GM18868 (cell line): ENCODE measurements at regions not wholly inside any gene's neighbourhood (a gene's known extent, or its start where the extent isn't known, plus 50 kb on each side); places are given as distances from the start of the nearest gene placed in this dataset.
A peak's percentile ranks its signal among the peaks of the same experiment; 100 is the strongest.

Source experiments
- ATAC-seq: cut with Tn5 transposase; IDR thresholded peaks from one replicate; pipeline ENCODE4 v1.9.1; 2021; ENCODE audit warnings: mild to moderate bottlenecking, moderate library complexity; ENCODE audit not compliant: unreplicated experiment

DNA sequence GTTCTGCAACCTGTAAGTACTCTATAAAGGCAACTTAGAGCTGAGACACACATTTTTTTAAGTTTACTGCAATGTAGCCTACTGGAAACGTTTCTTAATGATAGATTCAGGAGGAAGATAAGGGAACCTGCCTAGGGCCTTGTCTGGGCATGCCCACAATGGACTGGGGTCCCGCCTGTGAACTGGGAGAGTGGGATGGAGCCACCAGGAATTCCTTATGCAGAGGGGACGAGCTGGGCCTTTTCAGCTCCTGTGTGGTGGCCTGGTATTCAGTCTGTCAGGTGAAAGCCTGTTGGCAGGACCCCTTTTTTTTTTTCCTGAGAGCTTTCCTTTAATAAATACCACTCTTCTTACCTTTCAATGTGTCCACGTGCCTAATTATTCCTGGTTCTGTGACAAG, 384.4 kb upstream of the ZWINT start:
- no peak for ATAC-seq

DNA sequence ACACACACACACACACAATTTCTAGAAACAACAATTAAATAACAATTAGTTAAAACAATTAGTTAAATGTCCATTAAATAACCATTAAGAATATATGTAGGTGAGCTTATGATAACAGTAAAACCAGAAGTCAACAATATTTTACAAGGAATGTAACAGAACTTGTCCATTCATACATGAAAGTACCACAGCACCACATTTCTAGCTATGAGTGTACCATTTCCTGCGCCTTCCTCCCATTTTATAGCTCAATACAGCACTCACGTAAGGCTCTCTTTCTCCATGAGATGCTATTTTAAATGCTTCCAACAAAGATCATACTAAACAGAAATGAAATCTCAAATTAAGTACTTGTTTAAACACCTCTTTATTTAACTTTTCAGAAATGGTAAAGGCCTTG, 367.3 kb upstream of the ZWINT start:
- no peak for ATAC-seq

DNA sequence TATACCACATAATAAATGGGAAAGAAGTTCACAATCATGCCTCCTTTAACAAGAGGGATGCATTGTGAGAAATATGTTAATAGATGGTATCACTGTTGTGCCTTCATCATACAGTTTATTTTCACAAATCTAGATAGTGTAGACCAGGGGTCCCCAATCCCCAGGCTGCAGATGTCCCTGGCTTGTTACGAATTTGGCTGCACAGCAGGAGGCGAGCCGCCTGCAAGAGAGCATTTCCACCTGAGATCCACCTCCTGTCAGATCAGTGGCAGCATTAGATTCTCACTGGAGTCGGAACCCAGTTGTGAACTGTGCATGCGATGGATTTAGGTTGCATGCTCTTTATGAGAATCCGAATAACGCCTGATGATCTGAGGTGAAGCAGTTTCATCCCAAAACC, 361.9 kb upstream of the ZWINT start:
- ATAC-seq: no peak

DNA sequence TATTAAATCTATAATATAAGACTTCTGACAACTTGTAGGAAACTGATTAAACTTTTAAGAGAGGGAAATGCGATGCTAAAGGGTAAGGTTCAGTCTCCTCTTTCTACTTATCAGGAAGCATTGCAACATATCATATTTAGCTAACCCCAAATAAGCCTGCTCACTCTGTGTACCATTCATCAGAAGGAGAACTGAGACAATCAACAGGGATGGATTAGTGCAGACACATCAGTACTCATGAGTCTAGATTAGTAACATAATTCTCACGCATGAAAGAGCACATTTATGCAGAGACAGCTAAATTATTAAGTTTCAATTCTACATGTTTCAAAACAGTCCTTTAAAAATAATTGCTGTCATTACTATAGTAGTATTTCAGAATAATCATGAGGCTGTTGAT, 354.2 kb upstream of the ZWINT start:
- no peak for ATAC-seq

DNA sequence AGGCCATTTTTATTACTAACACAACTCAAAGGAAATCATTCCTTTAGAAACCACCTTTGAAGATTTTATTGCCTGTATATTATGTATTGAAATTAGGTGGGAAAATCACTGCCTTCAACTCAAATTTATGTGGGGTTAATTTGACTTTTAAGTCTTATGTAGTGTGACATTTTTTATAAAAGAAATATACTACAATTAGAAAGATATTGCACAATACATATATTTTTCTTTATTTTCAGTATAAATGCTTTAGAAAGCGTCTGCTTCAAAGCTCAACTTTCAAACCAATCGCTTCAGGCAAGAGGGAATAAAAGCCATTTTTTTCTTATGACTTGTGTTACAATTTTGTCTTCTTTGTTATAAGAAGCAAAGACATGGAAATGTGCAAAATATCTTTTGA, 337.4 kb upstream of the ZWINT start:
- ATAC-seq: no peak

DNA sequence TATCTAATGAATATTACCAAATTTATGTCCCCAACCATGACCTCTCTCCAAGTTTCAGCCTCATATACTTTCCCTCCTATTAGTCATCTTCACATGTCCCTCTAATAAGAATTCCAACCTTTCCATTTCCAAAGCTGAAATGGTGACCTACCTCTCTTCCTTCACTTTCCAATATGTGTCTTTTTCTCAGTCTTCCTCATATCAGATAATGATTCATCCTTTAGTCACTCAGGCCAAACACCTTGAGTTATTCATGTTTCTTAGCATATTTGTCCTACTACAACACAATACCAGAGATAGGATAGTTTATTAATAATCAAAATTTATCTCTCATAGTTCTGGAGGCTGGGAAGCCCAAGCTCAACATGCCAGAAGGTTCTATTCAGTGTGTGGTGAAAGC, 318.5 kb upstream of the ZWINT start:
- no peak for ATAC-seq

GRCh38 chr10:56662765-56663447, 301.8 kb upstream of the ZWINT start:
- peak; percentile 96 for ATAC-seq

DNA sequence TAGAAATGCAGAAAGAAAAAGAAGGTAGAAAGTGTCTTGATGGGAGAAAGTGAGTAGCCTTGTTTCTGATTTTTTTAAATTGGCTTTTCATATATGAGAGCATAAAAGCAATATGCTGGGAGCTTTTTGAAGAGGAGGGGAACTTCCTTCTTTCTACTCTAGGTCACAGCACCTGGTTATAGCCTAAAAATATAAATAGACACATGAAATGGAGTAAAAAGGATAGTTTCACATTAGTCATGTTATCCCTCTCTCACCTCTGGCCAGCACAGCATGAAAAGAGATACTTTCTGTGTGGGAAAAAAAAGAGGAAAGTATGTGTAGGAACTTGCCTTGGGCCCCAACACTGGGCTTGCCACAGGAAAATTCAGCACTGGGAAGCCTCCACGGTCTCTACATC, 292.2 kb upstream of the ZWINT start:
- ATAC-seq: peak; percentile 91

DNA sequence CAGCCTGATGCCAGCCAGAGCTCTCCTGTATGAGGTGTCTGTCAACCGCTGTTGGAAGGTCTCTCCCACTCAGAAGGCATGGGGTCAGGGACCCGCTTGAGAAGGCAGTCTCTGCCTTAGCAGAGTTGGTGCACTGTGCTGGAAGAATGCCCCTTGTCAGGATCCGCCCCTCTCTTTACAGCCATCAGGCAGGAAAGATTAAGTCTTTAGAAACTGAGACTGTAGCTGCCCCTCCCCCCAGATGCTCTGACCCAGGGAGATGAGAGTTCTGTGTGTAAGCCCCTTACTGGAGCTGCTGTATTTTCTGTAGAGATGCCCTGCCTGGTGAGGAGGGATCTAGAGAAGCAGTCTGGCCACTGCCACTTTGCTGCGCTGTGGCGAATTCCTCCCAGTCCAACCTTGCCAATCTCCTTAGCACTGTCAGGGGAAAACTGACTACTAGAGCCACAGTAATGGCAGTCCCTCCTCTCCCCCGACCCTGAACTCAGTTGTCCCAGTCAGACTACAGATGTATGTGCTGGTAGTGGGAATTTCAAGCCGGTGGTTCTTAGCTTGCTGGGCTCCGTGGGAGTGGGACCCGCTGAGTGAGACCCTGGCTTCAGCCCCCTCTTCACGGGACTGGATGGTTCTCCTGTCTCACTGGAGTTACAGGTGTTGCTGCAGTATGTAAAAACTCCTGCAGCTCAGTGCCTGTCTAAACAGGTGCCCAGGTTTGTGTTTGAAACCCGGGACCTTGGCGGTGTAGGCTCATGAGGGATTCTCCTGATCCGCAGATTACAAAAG, 285.5 kb upstream of the ZWINT start:
- ATAC-seq: no peak

DNA sequence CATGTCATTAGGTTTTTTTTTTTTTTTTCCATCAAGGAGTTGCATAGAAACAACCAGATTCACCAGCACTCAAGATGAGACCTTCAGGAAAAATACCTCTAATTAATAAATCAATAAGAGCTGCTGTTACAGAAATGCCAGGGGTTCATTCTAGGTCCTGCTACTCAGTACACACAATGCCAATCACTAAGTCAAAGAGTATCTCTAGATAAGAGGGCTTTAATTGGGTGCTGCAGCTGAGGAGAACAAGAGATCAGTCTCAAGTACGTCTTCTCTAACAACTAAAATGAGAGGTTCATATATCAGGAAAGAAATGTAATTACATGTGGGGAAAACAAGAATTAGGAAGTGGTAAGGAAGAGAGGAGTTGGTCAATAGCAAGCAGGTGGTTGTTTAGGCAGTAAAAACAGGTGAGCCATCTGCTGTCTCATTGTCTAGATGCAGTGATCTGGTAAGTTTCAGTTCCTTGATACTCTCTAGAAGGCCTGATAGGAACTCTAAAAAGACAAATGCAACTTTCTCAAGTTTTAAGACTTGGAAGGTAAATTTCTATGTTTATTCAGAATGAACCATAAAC, 272.9 kb upstream of the ZWINT start:
- ATAC-seq: peak; percentile 97

GRCh38 chr10:56632537-56632936, 271.5 kb upstream of the ZWINT start:
- ATAC-seq: peak; percentile 49

GRCh38 chr10:56624082-56624481, 263.0 kb upstream of the ZWINT start:
- ATAC-seq: peak; percentile 62

GRCh38 chr10:56623064-56623463, 262.0 kb upstream of the ZWINT start:
- no peak for ATAC-seq

DNA sequence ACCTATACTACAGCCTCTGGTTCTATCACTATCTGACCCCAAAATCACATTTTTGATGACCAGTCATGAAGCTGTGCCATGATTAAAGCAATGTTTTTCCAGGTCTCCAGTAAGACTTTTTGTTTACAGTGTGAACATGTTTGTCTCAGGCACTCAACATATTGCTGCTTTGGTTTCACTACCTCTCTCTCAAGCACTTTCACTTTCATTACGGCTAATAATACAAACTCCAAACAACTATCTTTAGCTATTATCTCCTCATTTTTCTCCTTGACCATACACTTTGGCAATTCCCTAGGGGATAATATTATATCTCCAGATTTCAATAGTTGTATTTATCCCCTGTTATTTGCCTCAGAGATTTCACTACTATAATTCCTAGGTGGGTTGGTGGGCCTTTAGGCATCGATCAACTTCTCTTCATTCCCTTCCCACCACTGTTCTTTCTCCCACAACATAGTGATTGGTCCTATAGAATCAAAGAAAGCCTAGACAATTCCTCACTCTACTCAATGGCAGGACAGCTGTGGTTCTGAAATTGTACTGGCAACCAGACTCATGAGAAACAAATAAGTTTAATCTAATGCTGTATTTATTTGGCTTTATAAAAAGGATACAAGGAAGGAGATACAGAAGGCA, 261.4 kb upstream of the ZWINT start:
- ATAC-seq: peak; percentile 91

DNA sequence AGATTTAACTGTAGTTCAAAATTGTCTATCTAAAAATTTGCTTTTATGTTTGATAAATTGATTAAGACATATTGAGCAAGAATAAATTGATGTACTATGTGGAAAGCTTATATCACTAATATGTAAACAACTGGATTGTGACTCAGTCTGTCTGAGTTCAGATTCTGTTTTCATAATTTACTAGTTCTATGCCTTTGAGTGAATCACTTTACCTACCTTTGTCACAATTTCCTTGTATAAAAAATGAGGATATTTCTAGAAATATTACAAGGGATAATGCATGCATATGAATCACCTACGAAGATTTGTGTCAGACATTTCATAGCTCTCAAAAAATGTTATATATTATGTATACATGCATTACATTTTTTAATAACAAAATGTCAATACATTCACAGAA, 245.1 kb upstream of the ZWINT start:
- ATAC-seq: no peak

- ATAC-seq: no peak
Measured at GRCh38 chr10:56605051-56605450, 244.0 kb upstream of the ZWINT start.

DNA sequence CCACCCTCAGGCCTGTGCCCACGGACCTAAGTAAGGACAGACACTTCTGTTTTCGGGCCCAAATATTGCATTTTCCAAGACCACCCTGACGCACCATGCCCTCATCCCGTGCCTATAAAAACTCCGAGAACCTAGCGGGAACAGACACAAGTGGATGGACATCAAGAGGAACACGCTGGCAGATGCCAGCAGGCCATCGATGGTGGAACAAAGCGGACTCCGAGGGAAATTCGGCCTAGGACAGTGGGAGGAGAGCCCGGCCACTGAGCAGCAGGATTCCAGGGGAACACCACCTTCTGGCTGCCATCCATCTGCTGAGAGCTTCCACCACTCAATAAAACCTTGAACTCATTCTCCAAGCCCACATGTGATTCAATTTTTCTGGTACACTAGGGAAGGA, 243.6 kb upstream of the ZWINT start:
- ATAC-seq: no peak

DNA sequence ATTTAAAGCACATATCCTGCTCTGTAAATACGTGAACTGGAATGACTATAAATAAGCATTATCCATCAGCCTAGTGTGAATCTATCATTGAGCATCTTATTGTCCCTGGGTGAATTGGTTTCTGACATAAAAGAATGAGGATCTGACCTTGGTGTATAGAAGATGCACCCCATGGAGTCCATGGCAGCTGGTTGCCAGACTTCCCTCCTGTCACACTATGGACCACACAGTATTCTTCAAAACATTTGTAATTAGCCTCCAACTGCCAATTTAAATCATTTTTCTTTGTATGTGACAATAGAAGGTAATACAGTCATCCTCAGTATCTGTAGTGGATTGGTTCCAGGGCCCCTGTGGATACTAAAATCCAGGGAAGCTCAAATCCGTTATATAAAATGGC, 238.1 kb upstream of the ZWINT start:
- no peak for ATAC-seq

DNA sequence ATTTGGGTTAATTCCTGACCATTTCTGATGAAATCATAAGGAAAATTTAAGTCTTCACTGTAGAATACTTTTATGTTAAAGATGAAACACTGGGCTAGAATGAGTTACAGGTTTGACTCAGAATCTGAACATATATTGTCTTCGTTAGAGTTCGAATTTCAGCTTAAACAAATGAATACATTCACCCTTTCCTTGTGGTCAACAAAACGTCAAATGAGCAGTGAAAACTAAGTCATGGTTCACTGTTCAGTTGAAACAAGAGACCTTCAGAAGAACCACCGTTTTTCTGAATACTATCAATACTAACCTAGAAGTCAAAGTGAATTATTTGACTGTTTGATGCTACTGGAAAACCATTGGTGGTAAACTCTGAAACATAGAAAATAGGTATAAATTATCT, 235.2 kb upstream of the ZWINT start:
- no peak for ATAC-seq

DNA sequence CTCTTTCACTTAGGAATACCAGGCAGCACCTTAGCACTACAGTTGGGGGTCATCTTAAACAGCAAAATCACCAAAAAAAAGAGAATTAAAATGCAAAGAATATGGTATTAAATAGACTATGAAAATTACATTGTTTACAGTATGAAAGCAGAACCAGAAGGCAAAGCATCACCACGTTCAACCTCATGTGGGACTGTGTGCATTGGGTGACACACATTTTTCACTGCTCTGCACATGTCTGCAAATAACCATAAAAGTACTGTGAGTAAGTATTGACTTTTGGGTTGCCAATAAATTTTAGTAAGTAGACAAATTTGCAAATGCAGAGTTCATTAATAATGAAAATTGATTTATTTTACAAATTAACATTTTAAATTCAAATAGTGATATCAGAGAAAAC, 232.1 kb upstream of the ZWINT start:
- no peak for ATAC-seq

GRCh38 chr10:56586461-56586891, 225.4 kb upstream of the ZWINT start:
- no peak for ATAC-seq
